Mesothelial cell of epicardium (in vitro differentiated cells): ENCODE measurements at regions not wholly inside any gene's neighbourhood (a gene's known extent, or its start where the extent isn't known, plus 50 kb on each side); places are given as distances from the start of the nearest gene placed in this dataset.
"Not testable (repeated sequence)": the region's sequence is repeated elsewhere in the genome, so short reads cannot be mapped to it uniquely, and the experiment has no call there.

Source experiments
- DNase-seq, 2 experiments: peaks; one replicate each; pipeline ENCODE4 v3.0.0; 2021; ENCODE audit warnings: low spot score in 2 of 2; ENCODE audit not compliant: unreplicated experiment in 2 of 2
- H3K27ac Mint-ChIP-seq: 2 replicates; pipeline ENCODE4 v1.8.0; 2021; ENCODE audit warnings: mixed read lengths
- H3K27me3 Mint-ChIP-seq: 2 replicates; pipeline ENCODE4 v1.8.0; 2021; ENCODE audit warnings: low read depth, mixed read lengths
- H3K36me3 Mint-ChIP-seq: 2 replicates; pipeline ENCODE4 v1.8.0; 2021; ENCODE audit warnings: mixed read lengths
- H3K4me1 Mint-ChIP-seq: 2 replicates; pipeline ENCODE4 v1.8.0; 2021; ENCODE audit warnings: mixed read lengths
- H3K4me3 Mint-ChIP-seq: 2 replicates; pipeline ENCODE4 v1.8.0; 2021; ENCODE audit warnings: mild to moderate bottlenecking, moderate library complexity, mixed read lengths
- H3K9me3 Mint-ChIP-seq: 2 replicates; pipeline ENCODE4 v1.8.0; 2021; ENCODE audit warnings: mixed read lengths
- CTCF ChIP-seq: fragments of 200-600 bp; sonication (generic); IDR thresholded peaks from one replicate; pipeline ENCODE4 v1.5.0; 2021; ENCODE audit warnings: antibody characterized with exemption; ENCODE audit not compliant: unreplicated experiment

GRCh38 chr5:108543486-108543885, 161.6 kb upstream of the FBXL17 start:
- H3K27ac Mint-ChIP-seq, result no peak overlapping the region
- peaks cover 28% of the 10 kb centered on the region for H3K4me1 Mint-ChIP-seq
- no peak for DNase-seq
- peaks cover 4% of the 10 kb centered on the region for H3K9me3 Mint-ChIP-seq
- TF ChIP-seq CTCF, result no peak
- H3K27me3 Mint-ChIP-seq, result peaks cover 3% of the 10 kb centered on the region
- H3K4me3 Mint-ChIP-seq, result no peak overlapping the region
- no peaks in the 10 kb centered on the region for H3K36me3 Mint-ChIP-seq

- peaks cover 4% of the 10 kb centered on the region for H3K9me3 Mint-ChIP-seq
Observed at GRCh38 chr5:108541836-108542235, 159.9 kb upstream of the FBXL17 start.

GRCh38 chr5:108536321-108536720, 154.4 kb upstream of the FBXL17 start:
- no peak for TF ChIP-seq CTCF
- no peak overlapping the region for H3K4me3 Mint-ChIP-seq
- peaks cover 4% of the 10 kb centered on the region for H3K9me3 Mint-ChIP-seq
- DNase-seq, result no peak
- H3K27ac Mint-ChIP-seq, result no peak overlapping the region
- H3K36me3 Mint-ChIP-seq, result no peaks in the 10 kb centered on the region
- peaks cover 10% of the 10 kb centered on the region for H3K4me1 Mint-ChIP-seq
- peaks cover 35% of the 10 kb centered on the region for H3K27me3 Mint-ChIP-seq

More at GRCh38 chr5:108541836-108542235, 159.9 kb upstream of the FBXL17 start:
- DNase-seq, result no peak
- H3K27me3 Mint-ChIP-seq, result peaks cover 10% of the 10 kb centered on the region
- H3K4me3 Mint-ChIP-seq, result no peak overlapping the region
- H3K4me1 Mint-ChIP-seq, result peaks cover 24% of the 10 kb centered on the region
- TF ChIP-seq CTCF, result no peak
- H3K27ac Mint-ChIP-seq, result no peak overlapping the region
- no peaks in the 10 kb centered on the region for H3K36me3 Mint-ChIP-seq

- DNase-seq, H3K4me3 Mint-ChIP-seq, H3K36me3 Mint-ChIP-seq: not testable (repeated sequence)
- peaks cover 25% of the 10 kb centered on the region for H3K27me3 Mint-ChIP-seq
- peaks cover 14% of the 10 kb centered on the region for H3K4me1 Mint-ChIP-seq
- H3K27ac Mint-ChIP-seq, result peak overlapping the region; percentile 67
- H3K9me3 Mint-ChIP-seq, result peaks cover 23% of the 10 kb centered on the region
Observed at GRCh38 chr5:108532129-108532445, 150.2 kb upstream of the FBXL17 start.

- TF ChIP-seq CTCF, result no peak
- peaks cover 10% of the 10 kb centered on the region for H3K36me3 Mint-ChIP-seq
- H3K4me1 Mint-ChIP-seq, result peaks cover 14% of the 10 kb centered on the region
- peak overlapping the region; percentile 87 for H3K27ac Mint-ChIP-seq
- no peak overlapping the region for H3K4me3 Mint-ChIP-seq
- peaks cover 26% of the 10 kb centered on the region for H3K9me3 Mint-ChIP-seq
- DNase-seq, result no peak
- peaks cover 25% of the 10 kb centered on the region for H3K27me3 Mint-ChIP-seq
Observed at GRCh38 chr5:108531367-108532128, 149.7 kb upstream of the FBXL17 start.

GRCh38 chr5:108530706-108531105, 148.8 kb upstream of the FBXL17 start:
- Mint-ChIP-seq H3K4me1 (peaks cover 14% of the 10 kb centered on the region), H3K36me3 (peaks cover 15% of the 10 kb centered on the region), H3K27me3 (peaks cover 24% of the 10 kb centered on the region), H3K9me3 (peaks cover 33% of the 10 kb centered on the region), H3K4me3 (no peak overlapping the region), H3K27ac (peak overlapping the region; percentile 87)
- TF ChIP-seq CTCF, result no peak
- DNase-seq, result no peak
